ENCODE measurements at regions not wholly inside any gene's neighbourhood (a gene's known extent, or its start where the extent isn't known, plus 50 kb on each side); places are given as distances from the start of the nearest gene placed in this dataset.

- CTCF ChIA-PET, result no interaction called here
Observed at GRCh38 chr6:23389386-23389785, 736.6 kb upstream of the NRSN1 start.

GRCh38 chr6:23390221-23390620 lies 735.8 kb upstream of the NRSN1 start:
- ChIA-PET POLR2A (ENCODE audit: low non-redundant PET) (no interaction called here), CTCF (no interaction called here)
- DNase-seq (ENCODE audit: low spot score), result no peak

More at GRCh38 chr6:23389386-23389785, 736.6 kb upstream of the NRSN1 start:
- TF ChIP-seq CTCF (conservative IDR thresholded peaks at IDR 0.05; ENCODE audit: low read depth), result no peak
- no peak for DNase-seq (ENCODE audit: low spot score)
- H3K27ac ChIP-seq, result no peak overlapping the region
- POLR2A ChIA-PET (ENCODE audit: low non-redundant PET), result no interaction called here

GRCh38 chr6:23394681-23395080 lies 731.3 kb upstream of the NRSN1 start:
- no peak overlapping the region for H3K27ac ChIP-seq
- CTCF ChIA-PET, result no interaction called here
- no peak for DNase-seq (ENCODE audit: low spot score)
- POLR2A ChIA-PET (ENCODE audit: low non-redundant PET), result no interaction called here
- no peak for TF ChIP-seq CTCF (conservative IDR thresholded peaks at IDR 0.05; ENCODE audit: low read depth)

More at GRCh38 chr6:23390221-23390620, 735.8 kb upstream of the NRSN1 start:
- no peak overlapping the region for H3K27ac ChIP-seq
- no peak for TF ChIP-seq CTCF (conservative IDR thresholded peaks at IDR 0.05; ENCODE audit: low read depth)

GRCh38 chr6:23395381-23395780 lies 730.6 kb upstream of the NRSN1 start:
- CTCF ChIA-PET, result no interaction called here

GRCh38 chr6:23396949-23397348 lies 729.1 kb upstream of the NRSN1 start:
- DNase-seq (ENCODE audit: low spot score), result no peak
- no peak for TF ChIP-seq CTCF (conservative IDR thresholded peaks at IDR 0.05; ENCODE audit: low read depth)
- ChIA-PET POLR2A (ENCODE audit: low non-redundant PET) (no interaction called here), CTCF (no interaction called here)
- no peak overlapping the region for H3K27ac ChIP-seq

More at GRCh38 chr6:23395381-23395780, 730.6 kb upstream of the NRSN1 start:
- no peak for DNase-seq (ENCODE audit: low spot score)
- POLR2A ChIA-PET (ENCODE audit: low non-redundant PET), result no interaction called here
- no peak for TF ChIP-seq CTCF (conservative IDR thresholded peaks at IDR 0.05; ENCODE audit: low read depth)
- H3K27ac ChIP-seq, result no peak overlapping the region

- TF ChIP-seq CTCF (conservative IDR thresholded peaks at IDR 0.05; ENCODE audit: low read depth), result no peak
- no peak for DNase-seq (ENCODE audit: low spot score)
- ChIA-PET POLR2A (ENCODE audit: low non-redundant PET) (no interaction called here), CTCF (no interaction called here)
- no peak overlapping the region for H3K27ac ChIP-seq
Observed at GRCh38 chr6:23403460-23403859, 722.6 kb upstream of the NRSN1 start.

- CTCF ChIA-PET, result interaction anchor here (0.6 kb wide), 1 partner anchor 383 kb away, joined by 4 read pairs; no protein-coding TSS in a partner anchor
- DNase-seq (ENCODE audit: low spot score), result no peak
- POLR2A ChIA-PET (ENCODE audit: low non-redundant PET), result no interaction called here
- no peak for TF ChIP-seq CTCF (conservative IDR thresholded peaks at IDR 0.05; ENCODE audit: low read depth)
- H3K27ac ChIP-seq, result no peak overlapping the region
Observed at GRCh38 chr6:23409531-23409930, 716.5 kb upstream of the NRSN1 start.
